ENCODE measurements at regions not wholly inside any gene's neighbourhood (a gene's known extent, or its start where the extent isn't known, plus 50 kb on each side); places are given as distances from the start of the nearest gene placed in this dataset.

GRCh38 chr12:9372202-9372601 is 164.0 kb upstream of the PZP start:
- H3K4me1 ChIP-seq, result no peaks in the 10 kb centered on the region
- peak in 1 of 4 donors; percentile 44 for ATAC-seq
- H3K36me3 ChIP-seq, result no peaks in the 10 kb centered on the region
- no peaks in the 10 kb centered on the region for H3K27me3 ChIP-seq
- no peaks in the 10 kb centered on the region for H3K9me3 ChIP-seq
- intact Hi-C loops (cut with DNase I), result no loop called here
- no peak overlapping the region for H3K27ac ChIP-seq
- no peak for DNase-seq
- H3K4me3 ChIP-seq, result no peak overlapping the region
- 66 to 69% methylated on average over 2 of the region's 2 CpGs for WGBS, 2 donors
- TF ChIP-seq CTCF (IDR thresholded peaks at IDR 0.05), result no peak
- FAIRE-seq, result no peak

- Histone ChIP-seq H3K27me3 (no peaks in the 10 kb centered on the region), H3K27ac (no peak overlapping the region), H3K36me3 (no peaks in the 10 kb centered on the region), H3K9me3 (no peaks in the 10 kb centered on the region), H3K4me1 (no peaks in the 10 kb centered on the region), H3K4me3 (no peak overlapping the region)
- intact Hi-C loops (cut with DNase I), result no loop called here
- DNase-seq (no peak), FAIRE-seq (no peak), ATAC-seq (no peak)
- TF ChIP-seq CTCF (IDR thresholded peaks at IDR 0.05), result no peak
- WGBS, 2 donors, result 54 to 69% methylated on average over 5 of the region's 5 CpGs
Measured at GRCh38 chr12:9367828-9368227, 159.6 kb upstream of the PZP start.

GRCh38 chr12:9367201-9367600 is 159.0 kb upstream of the PZP start:
- ATAC-seq (peak in 1 of 4 donors; percentile 32), DNase-seq (no peak), FAIRE-seq (no peak)
- no peak for TF ChIP-seq CTCF (IDR thresholded peaks at IDR 0.05)
- Histone ChIP-seq H3K27me3 (no peaks in the 10 kb centered on the region), H3K27ac (no peak overlapping the region), H3K36me3 (no peaks in the 10 kb centered on the region), H3K4me3 (no peak overlapping the region), H3K4me1 (no peaks in the 10 kb centered on the region), H3K9me3 (no peaks in the 10 kb centered on the region)
- WGBS, 2 donors, result 60 to 64% methylated on average over 4 of the region's 4 CpGs
- intact Hi-C loops (cut with DNase I), result no loop called here

- 32 to 48% methylated on average over 2 of the region's 2 CpGs for WGBS, 2 donors
Measured at GRCh38 chr12:9365296-9365695, 157.1 kb upstream of the PZP start.

More at GRCh38 chr12:9365296-9365695, 157.1 kb upstream of the PZP start:
- ATAC-seq (no peak), FAIRE-seq (no peak), DNase-seq (no peak)
- no peak for TF ChIP-seq CTCF (IDR thresholded peaks at IDR 0.05)
- no peak overlapping the region for H3K4me3 ChIP-seq
- H3K27ac ChIP-seq, result no peak overlapping the region
- intact Hi-C loops (cut with DNase I), result no loop called here
- H3K4me1 ChIP-seq, result no peaks in the 10 kb centered on the region
- H3K36me3 ChIP-seq, result no peaks in the 10 kb centered on the region
- H3K27me3 ChIP-seq, result no peaks in the 10 kb centered on the region
- H3K9me3 ChIP-seq, result no peaks in the 10 kb centered on the region

Data from pancreas (tissue), 10 donors.